GM20000 (cell line): ENCODE measurements at regions not wholly inside any gene's neighbourhood (a gene's known extent, or its start where the extent isn't known, plus 50 kb on each side); places are given as distances from the start of the nearest gene placed in this dataset.

Experiments used
- DNase-seq: peaks from one replicate; pipeline ENCODE4 v3.0.0; 2012; ENCODE audit warnings: low spot score
- CTCF ChIP-seq: IDR thresholded peaks from 2 replicates; pipeline ENCODE4 v1.5.1; 2012; ENCODE audit warnings: mild to moderate bottlenecking, control low read depth; ENCODE audit errors: extremely low read depth, missing control alignments

GRCh38 chr14:29454026-29454693 is 473.5 kb downstream of the PRKD1 start:
- TF ChIP-seq CTCF = no peak

GRCh38 chr14:29458547-29458946 is 469.1 kb downstream of the PRKD1 start:
- no peak for TF ChIP-seq CTCF
- no peak for DNase-seq

More at GRCh38 chr14:29454026-29454693, 473.5 kb downstream of the PRKD1 start:
- no peak for DNase-seq

- DNase-seq = no peak
- TF ChIP-seq CTCF = no peak
Observed at GRCh38 chr14:29459531-29459930, 468.1 kb downstream of the PRKD1 start.

GRCh38 chr14:29459969-29460560 is 467.6 kb downstream of the PRKD1 start:
- DNase-seq = no peak
- TF ChIP-seq CTCF = no peak

- TF ChIP-seq CTCF = no peak
- no peak for DNase-seq
Observed at GRCh38 chr14:29461101-29461500, 466.5 kb downstream of the PRKD1 start.

- TF ChIP-seq CTCF = no peak
- no peak for DNase-seq
Observed at GRCh38 chr14:29461506-29461905, 466.1 kb downstream of the PRKD1 start.

GRCh38 chr14:29462321-29462720 is 465.3 kb downstream of the PRKD1 start:
- DNase-seq = no peak
- no peak for TF ChIP-seq CTCF
